ENCODE measurements at regions not wholly inside any gene's neighbourhood (a gene's known extent, or its start where the extent isn't known, plus 50 kb on each side); places are given as distances from the start of the nearest gene placed in this dataset.
"Not testable (repeated sequence)": the region's sequence is repeated elsewhere in the genome, so short reads cannot be mapped to it uniquely, and the experiment has no call there.

- DNase-seq (ENCODE audit: low spot score) = peak; percentile 13
These were observed 144.7 kb upstream of the UST start for GRCh38 chr6:148602136-148602535.

- peak; percentile 37 for DNase-seq (ENCODE audit: low spot score)
These were observed 138.5 kb upstream of the UST start for GRCh38 chr6:148608199-148608951.

- no peak for DNase-seq (ENCODE audit: low spot score)
These were observed 135.6 kb upstream of the UST start for GRCh38 chr6:148611213-148611612.

- no peak for DNase-seq (ENCODE audit: low spot score)
These were observed 134.8 kb upstream of the UST start for GRCh38 chr6:148612043-148612442.

- no peak for DNase-seq (ENCODE audit: low spot score)
These were observed 132.2 kb upstream of the UST start for GRCh38 chr6:148614602-148615001.

GRCh38 chr6:148616841-148617240 is 130.0 kb upstream of the UST start:
- DNase-seq (ENCODE audit: low spot score) = no peak

GRCh38 chr6:148617530-148617929 is 129.3 kb upstream of the UST start:
- DNase-seq (ENCODE audit: low spot score) = no peak

- no peak for DNase-seq (ENCODE audit: low spot score)
These were observed 126.9 kb upstream of the UST start for GRCh38 chr6:148619891-148620290.

GRCh38 chr6:148620579-148621298 is 126.1 kb upstream of the UST start:
- no peak for DNase-seq (ENCODE audit: low spot score)

GRCh38 chr6:148625609-148626008 is 121.2 kb upstream of the UST start:
- no peak for DNase-seq (ENCODE audit: low spot score)

GRCh38 chr6:148628251-148628650 is 118.6 kb upstream of the UST start:
- DNase-seq (ENCODE audit: low spot score) = no peak

GRCh38 chr6:148629181-148629580 is 117.6 kb upstream of the UST start:
- no peak for DNase-seq (ENCODE audit: low spot score)

- DNase-seq (ENCODE audit: low spot score) = no peak
These were observed 117.0 kb upstream of the UST start for GRCh38 chr6:148629592-148630465.

GRCh38 chr6:148635070-148635743 is 111.6 kb upstream of the UST start:
- DNase-seq (ENCODE audit: low spot score) = no peak

- not testable (repeated sequence) for DNase-seq (ENCODE audit: low spot score)
These were observed 105.0 kb upstream of the UST start for GRCh38 chr6:148641836-148642235.

- not testable (repeated sequence) for DNase-seq (ENCODE audit: low spot score)
These were observed 103.6 kb upstream of the UST start for GRCh38 chr6:148643208-148643607.

- not testable (repeated sequence) for DNase-seq (ENCODE audit: low spot score)
These were observed 101.8 kb upstream of the UST start for GRCh38 chr6:148645049-148645448.

- DNase-seq (ENCODE audit: low spot score) = no peak
These were observed 97.9 kb upstream of the UST start for GRCh38 chr6:148648754-148649453.

- no peak for DNase-seq (ENCODE audit: low spot score)
These were observed 97.3 kb upstream of the UST start for GRCh38 chr6:148649454-148649963.

GRCh38 chr6:148650941-148651505 is 95.8 kb upstream of the UST start:
- no peak for DNase-seq (ENCODE audit: low spot score)

- DNase-seq (ENCODE audit: low spot score) = no peak
These were observed 94.6 kb upstream of the UST start for GRCh38 chr6:148652205-148652604.
